Kidney (tissue), 13 donors: ENCODE measurements at regions not wholly inside any gene's neighbourhood (a gene's known extent, or its start where the extent isn't known, plus 50 kb on each side); places are given as distances from the start of the nearest gene placed in this dataset.

Source experiments
- DNase-seq, 5 donors: peaks; one replicate each; pipeline ENCODE4 v3.0.0-alpha.2; 2013 to 2020
- FAIRE-seq: peaks from 2 replicates; lab custom pipeline; 2012; peaks lifted over from hg19 to GRCh38; lab: Jason Lieb, UNC
- H3K27ac ChIP-seq, 2 donors: one replicate each; pipeline ENCODE4 v1.7.0; 2013; ENCODE audit warnings: low read depth in 2 of 2, low read length in 2 of 2, inconsistent platforms in 1 of 2
- H3K27me3 ChIP-seq: one replicate; pipeline ENCODE4 v1.7.1; 2013; ENCODE audit warnings: low read length, inconsistent platforms; ENCODE audit not compliant: control insufficient read depth, insufficient read depth
- H3K36me3 ChIP-seq, 3 donors: one replicate each; pipeline versions ENCODE4 v1.7.0 to v1.7.1; 2013; ENCODE audit warnings: low read length in 3 of 3, control low read depth in 1 of 3, inconsistent platforms in 1 of 3; ENCODE audit not compliant: insufficient read depth in 3 of 3, control insufficient read depth in 2 of 3
- H3K4me1 ChIP-seq, 3 donors: one replicate each; pipeline versions ENCODE4 v1.7.0 to v1.7.1; 2013; ENCODE audit warnings: low read length in 3 of 3, inconsistent platforms in 1 of 3, low read depth in 1 of 3; ENCODE audit not compliant: control insufficient read depth in 2 of 3, insufficient read depth in 2 of 3
- H3K4me3 ChIP-seq, 3 donors: one replicate each; pipeline versions ENCODE4 v1.7.0 to v1.8.1; 2013; ENCODE audit warnings: low read length in 3 of 3, control low read depth in 1 of 3, inconsistent platforms in 1 of 3
- H3K9ac ChIP-seq, 3 donors: one replicate each; pipeline versions ENCODE4 v1.7.0 to v1.7.1; 2013; ENCODE audit warnings: low read length in 3 of 3, control low read depth in 1 of 3, inconsistent platforms in 1 of 3
- H3K9me3 ChIP-seq, 3 donors: one replicate each; pipeline versions ENCODE4 v1.7.0 to v1.7.1; 2013; ENCODE audit warnings: low read length in 3 of 3, control low read depth in 1 of 3, inconsistent platforms in 1 of 3; ENCODE audit not compliant: control insufficient read depth in 2 of 3, insufficient read depth in 1 of 3
- CTCF ChIP-seq: IDR thresholded peaks from 3 replicates; pipeline ENCODE4 v1.5.1; 2012; ENCODE audit warnings: mild to moderate bottlenecking, moderate library complexity, borderline replicate concordance; ENCODE audit not compliant: insufficient read depth; ENCODE audit errors: extremely low read depth
- intact Hi-C: fragments of 100-400 bp; cut with DNase I; formaldehyde crosslinking; loops from one replicate; pipeline ENCODE4 v1.11.1; 2022
- donor health status: control.
- donor health status: control.
- donor health status: control.
- donor health status: control.
- donor health status: control.
- donor health status: DM: yes; HTN: yes; CAD: no.
- donor health status: Normal renal cell carcinoma (clear cell type).

- FAIRE-seq (no peak), DNase-seq (no peak)
- no peaks in the 10 kb centered on the region for H3K4me1 ChIP-seq
- H3K4me3 ChIP-seq, result no peak overlapping the region
- H3K27ac ChIP-seq, result no peak overlapping the region
- no peak for TF ChIP-seq CTCF
- no peak overlapping the region for H3K9ac ChIP-seq
- no peaks in the 10 kb centered on the region for H3K36me3 ChIP-seq
- intact Hi-C loops, result no loop called here
- H3K27me3 ChIP-seq, result no peaks in the 10 kb centered on the region
- H3K9me3 ChIP-seq, result no peaks in the 10 kb centered on the region
These were observed 135.2 kb upstream of the AFF2 start for GRCh38 chrX:148365233-148365632.

GRCh38 chrX:148371291-148371690, 129.1 kb upstream of the AFF2 start:
- Histone ChIP-seq H3K9ac (no peak overlapping the region), H3K4me3 (no peak overlapping the region), H3K36me3 (no peaks in the 10 kb centered on the region), H3K27ac (no peak overlapping the region), H3K9me3 (no peaks in the 10 kb centered on the region), H3K4me1 (no peaks in the 10 kb centered on the region), H3K27me3 (no peaks in the 10 kb centered on the region)
- no peak for TF ChIP-seq CTCF
- intact Hi-C loops, result no loop called here
- FAIRE-seq (no peak), DNase-seq (peak in 2 of 5 donors; percentile 8 to 15)

- Histone ChIP-seq H3K4me1 (no peaks in the 10 kb centered on the region), H3K9me3 (no peaks in the 10 kb centered on the region), H3K27me3 (no peaks in the 10 kb centered on the region), H3K4me3 (no peak overlapping the region), H3K36me3 (no peaks in the 10 kb centered on the region), H3K9ac (no peak overlapping the region), H3K27ac (no peak overlapping the region)
- FAIRE-seq, result no peak
- intact Hi-C loops, result no loop called here
- DNase-seq, result no peak
- TF ChIP-seq CTCF, result no peak
These were observed 127.5 kb upstream of the AFF2 start for GRCh38 chrX:148372925-148373324.

GRCh38 chrX:148376342-148376741, 124.1 kb upstream of the AFF2 start:
- H3K4me3 ChIP-seq, result no peak overlapping the region
- no peak for FAIRE-seq
- H3K9ac ChIP-seq, result no peak overlapping the region
- TF ChIP-seq CTCF, result no peak
- H3K36me3 ChIP-seq, result no peaks in the 10 kb centered on the region
- no peak for DNase-seq
- no peaks in the 10 kb centered on the region for H3K27me3 ChIP-seq
- H3K9me3 ChIP-seq, result no peaks in the 10 kb centered on the region
- intact Hi-C loops, result no loop called here
- H3K27ac ChIP-seq, result no peak overlapping the region
- no peaks in the 10 kb centered on the region for H3K4me1 ChIP-seq
